GM19455 (cell line): ENCODE measurements at regions not wholly inside any gene's neighbourhood (a gene's known extent, or its start where the extent isn't known, plus 50 kb on each side); places are given as distances from the start of the nearest gene placed in this dataset.
"Not testable (repeated sequence)": the region's sequence is repeated elsewhere in the genome, so short reads cannot be mapped to it uniquely, and the experiment has no call there.

Experiments
- ATAC-seq: cut with Tn5 transposase; IDR thresholded peaks from one replicate; pipeline ENCODE4 v1.9.1; 2021; ENCODE audit not compliant: unreplicated experiment

DNA sequence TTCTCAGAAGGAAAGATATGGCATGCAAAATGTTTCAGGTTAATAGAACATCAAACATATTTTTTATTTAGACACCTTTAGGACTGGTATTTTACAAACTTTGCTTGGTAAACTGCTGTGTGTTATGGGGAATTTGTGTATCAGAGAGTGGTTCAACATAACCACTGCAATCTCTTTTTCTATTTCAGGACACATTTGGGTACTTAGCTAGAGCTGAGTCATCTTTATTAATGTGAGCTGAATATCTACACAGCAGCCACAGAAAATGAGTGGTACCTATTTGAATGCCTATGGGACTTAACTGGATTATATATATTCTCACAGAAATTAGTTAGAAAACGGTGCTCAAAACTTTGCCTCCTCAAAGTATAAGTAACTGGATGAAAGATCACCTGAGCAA is 179.8 kb downstream of the SPDYE17 start:
- ATAC-seq, result not testable (repeated sequence)

DNA sequence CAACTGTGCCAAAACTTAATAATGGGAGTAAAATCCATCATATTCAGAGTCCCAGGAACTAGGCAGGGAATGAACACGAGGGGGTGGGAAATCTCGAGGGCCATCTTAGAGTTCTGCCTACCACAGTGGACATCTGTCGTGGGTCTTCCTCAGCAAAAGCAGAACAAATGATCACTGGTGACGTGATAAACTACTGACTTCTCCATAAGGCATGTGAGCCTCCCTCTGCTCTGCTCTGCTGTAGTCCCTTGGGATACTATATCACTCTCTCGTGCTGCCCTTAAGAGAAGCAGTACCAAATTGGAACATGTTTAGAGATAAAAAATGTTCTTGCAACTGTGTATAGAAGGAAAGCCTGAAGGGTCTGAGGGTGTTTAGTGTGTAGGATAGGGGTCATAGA is 180.5 kb downstream of the SPDYE17 start:
- not testable (repeated sequence) for ATAC-seq

DNA sequence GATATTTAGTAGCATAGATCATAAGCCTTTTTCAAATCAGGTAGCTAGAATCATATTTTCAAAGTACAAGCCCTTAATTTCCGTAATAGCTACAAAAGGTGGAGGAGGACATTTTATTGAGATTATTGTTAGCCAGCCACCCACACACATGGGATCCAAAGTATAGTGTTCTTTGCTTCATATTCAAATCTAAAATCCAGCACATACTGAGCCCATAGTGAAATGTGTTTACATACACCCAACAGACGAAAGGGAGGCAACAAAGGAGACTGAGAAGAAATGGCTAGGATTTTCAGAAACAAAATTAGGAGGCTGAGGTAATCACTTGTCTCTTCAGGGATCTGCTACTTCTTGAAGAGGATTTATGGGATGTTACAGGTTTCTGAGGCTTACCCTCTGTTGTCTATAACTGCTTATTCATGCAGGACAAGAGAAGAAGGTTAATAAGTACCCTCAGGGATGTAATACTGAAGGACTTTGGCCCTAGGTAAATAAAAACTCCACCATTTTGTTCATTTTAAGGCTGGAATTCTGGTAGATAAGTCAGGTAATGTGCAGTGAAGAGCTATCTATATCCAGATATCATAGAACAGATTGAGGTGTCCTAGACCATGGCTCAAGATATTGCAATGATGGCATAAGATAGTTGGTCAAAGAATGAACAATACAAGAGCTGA is 182.1 kb downstream of the SPDYE17 start:
- ATAC-seq, result not testable (repeated sequence)

DNA sequence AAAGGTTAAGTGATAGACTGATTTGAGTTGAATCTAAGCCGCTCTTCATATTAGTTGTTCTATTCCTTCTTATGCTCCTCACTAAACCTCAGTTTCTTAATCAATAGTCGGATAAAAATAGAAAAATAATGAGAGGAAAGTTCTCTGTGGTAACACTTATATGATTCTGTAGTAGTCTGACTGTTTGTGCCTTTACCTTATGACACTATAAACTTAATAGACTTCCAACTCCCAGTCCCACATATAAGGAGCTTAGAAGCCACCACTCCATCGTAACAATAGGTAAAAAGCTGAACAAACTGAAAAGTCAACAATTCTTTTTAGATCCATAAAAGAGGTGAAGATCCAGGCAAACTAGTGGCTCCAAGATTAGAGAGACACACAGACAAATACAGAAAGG is 192.3 kb downstream of the SPDYE17 start:
- not testable (repeated sequence) for ATAC-seq

DNA sequence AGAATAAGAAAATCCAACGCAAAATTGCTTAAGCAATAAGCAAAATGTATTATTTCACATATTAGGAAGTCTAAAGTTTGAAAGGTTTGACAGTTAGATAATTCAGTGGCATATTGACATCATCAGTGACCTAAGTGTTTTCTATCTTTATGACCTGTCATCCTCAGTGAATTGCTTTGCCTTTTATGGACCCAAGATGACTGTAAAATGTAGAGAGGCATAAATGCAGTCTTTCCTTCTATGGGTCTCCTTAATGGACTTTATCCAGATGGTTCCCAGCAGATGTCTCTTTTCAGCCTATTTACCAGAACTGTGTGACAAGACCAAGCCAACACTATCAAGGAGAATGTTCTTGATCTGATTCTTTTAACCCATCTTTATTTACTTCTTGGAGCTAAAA is 192.9 kb downstream of the SPDYE17 start:
- not testable (repeated sequence) for ATAC-seq

DNA sequence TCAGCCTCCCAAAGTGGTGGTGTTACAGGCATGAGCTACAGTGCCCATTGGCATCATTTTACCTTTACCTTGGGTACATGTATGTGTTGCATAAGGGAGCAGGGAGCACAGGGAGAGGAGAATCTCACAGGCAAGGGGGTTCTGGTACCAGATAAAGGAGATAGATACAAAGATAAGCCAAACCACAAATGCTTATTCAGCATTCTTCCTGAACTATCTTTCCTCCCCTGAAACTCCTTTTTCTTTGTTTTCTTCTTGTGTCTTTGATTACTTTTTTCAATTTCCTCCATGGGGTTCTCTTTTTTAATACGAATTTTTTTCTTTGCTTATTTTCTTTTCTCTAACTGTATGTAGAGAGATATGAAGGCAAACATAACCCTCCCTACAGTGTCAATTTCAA is 193.8 kb downstream of the SPDYE17 start:
- ATAC-seq, result not testable (repeated sequence)

DNA sequence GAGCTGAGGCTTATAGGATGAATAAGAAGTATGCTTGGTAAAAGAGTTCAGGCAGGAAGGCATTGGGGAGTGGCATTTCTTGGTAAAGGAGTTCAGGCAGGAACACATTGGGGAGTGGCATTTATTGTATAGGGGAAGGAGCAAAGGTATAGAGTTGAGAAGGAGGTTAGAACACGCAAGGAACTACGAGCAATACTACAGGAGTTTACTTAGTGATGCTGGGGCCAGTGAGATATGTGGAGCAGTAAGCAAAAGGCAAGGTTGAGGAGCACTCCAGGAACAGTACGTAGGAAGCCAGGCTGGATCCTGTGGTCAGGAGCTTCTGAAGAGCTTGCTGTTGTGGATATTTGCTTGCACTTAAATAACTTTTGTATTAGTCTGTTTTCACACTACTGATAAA is 202.2 kb upstream of the POMZP3 start:
- not testable (repeated sequence) for ATAC-seq

DNA sequence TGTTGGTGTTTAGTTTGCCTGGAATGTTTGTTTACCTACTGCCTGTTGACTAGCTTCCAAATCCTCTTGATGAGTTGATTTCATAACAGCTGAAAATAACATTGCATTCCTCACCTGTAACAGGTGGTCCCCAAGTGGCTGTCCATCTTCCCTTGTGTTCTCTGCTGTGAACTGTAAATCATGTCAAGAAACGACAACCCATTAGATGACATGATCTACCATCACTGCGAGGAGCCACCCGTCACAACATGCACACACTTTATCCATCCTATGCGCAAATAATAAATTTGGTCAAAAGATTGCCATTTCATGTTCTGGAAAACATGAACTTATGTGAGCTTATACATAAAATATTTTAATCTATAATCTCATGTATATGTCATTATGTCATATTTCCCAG is 199.1 kb upstream of the POMZP3 start:
- ATAC-seq, result not testable (repeated sequence)

DNA sequence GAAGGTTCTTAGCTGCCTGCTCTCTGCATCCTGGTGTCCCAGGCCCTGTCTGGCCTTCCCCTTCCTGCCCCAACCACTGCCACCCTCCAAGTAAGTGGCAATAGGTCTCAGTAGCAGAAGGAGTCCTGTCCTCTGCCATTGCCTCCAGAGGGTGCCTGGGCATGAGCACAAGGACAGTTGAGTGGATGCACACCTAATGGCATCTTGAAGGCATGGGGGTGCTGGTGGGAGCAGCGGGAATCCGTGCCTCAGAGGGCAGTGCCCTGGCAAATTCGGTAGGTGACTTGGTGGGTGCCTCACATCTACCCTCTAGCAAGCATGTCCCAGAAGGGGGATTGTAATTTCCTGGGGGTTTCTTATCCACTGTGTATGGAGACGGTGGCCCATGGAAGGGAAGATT is 182.8 kb upstream of the POMZP3 start:
- ATAC-seq, result not testable (repeated sequence)

DNA sequence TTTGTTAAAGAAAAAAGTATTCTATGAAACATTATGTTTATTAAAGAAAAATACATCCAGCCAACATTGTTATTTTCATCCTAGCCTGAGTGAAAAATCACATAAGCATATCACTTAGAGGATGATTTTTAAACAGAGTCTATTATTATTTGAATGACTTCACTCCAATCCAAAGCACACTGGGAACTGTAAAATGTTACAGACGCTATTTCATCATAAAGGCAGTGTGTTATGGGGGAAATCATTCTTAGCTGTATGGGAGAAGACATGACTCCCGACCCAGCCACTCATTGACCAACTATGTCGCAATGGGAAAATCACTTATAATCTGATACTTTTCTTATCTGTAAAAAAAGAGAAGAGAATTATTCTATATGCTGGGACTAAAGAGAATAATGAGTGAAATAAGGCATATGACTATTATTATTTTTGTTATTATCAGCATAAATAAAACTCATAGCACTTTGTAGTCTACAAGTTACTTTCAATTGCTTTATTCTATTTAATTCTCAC is 180.6 kb upstream of the POMZP3 start:
- not testable (repeated sequence) for ATAC-seq

DNA sequence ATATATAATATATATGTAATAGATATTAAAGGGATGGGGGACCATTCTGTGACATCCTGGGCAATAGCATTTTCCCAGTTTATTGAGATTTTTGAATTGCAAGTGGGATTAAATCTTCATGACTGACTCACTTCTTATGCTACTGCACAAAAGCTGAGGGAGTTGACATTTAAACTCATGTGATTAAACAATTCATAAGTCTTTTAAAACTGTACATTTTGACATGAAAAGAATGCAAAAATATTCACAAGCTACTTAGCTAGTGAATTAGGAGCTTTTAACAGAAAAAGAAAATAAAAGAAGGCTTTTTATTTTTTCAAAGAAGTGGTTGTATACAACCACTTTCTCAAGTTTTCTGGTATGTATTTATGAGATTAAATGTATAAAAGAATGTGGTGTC is 179.4 kb upstream of the POMZP3 start:
- not testable (repeated sequence) for ATAC-seq

DNA sequence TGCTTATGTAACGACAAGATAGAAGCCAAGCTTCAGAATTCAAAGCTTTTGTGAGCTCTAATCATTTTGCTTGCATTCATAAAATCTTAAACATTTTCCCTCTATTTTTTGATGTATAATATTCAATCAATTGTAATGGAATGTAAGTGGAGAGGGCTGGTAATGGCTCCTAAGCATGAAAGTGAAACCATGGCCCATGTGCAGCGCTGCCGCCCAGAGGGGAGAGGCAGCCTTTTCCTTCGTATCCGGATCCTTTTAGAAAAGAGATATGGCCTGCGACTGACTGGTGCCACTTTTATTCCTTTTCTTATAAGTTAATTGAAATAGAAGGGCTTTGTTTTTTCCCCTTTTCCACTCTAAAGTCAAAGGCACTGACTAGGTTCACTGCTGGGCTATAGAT is 178.9 kb upstream of the POMZP3 start:
- ATAC-seq, result not testable (repeated sequence)

DNA sequence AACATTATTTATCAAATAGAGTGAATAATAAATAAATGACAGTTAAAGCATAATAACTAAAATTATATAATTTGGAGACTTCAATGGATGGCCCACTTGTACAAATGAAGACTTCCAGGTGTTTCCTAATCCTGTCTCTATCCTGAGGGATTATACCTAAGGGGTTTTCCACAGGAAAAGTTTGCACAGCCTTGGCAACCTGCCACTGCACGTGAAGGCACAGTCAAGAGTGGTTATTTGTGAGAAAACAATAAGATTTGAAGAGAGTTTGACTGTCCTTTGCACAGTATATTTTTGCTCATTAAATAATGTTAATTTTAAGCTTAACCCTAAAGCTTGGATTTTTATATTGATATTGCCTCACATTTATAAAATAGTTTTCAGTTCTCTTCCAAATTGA is 178.2 kb upstream of the POMZP3 start:
- ATAC-seq, result not testable (repeated sequence)

DNA sequence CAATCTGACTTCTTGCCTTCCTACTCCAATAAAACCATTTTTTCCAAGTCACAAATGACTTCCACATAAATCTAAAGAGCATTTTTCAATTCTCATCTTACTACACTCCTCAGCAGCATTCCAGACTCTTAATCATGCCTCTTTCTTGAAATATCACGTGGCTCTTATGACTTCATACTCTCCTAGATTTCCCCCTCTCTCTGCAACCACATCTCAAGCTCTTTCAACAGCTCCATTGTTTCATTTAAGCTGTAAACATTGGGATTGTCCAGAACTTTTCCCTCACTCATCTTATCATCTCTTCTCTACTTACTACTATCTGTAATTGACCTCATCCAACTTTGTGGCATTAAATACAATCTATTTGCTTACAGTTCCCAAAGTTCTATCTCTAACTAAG is 170.6 kb upstream of the POMZP3 start:
- ATAC-seq, result not testable (repeated sequence)

DNA sequence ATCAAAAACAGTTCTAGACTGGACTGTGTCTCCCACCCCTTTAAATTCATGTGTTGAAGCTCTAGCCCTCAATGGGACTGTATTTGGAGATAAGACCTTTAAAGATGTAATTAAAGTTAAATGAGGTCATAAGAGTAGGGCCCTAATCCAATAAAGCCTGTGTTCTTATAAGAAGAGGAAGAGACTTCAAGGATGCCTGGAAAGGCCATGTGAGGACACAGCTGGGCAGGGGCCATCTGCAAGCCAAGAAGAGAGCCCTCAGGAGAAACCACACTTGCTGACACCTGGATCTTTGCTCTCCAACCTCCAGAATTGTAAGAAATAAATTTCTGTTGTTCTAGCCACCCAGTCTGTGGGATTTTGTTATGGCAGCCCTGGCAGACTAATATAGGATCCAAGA is 153.6 kb upstream of the POMZP3 start:
- not testable (repeated sequence) for ATAC-seq

DNA sequence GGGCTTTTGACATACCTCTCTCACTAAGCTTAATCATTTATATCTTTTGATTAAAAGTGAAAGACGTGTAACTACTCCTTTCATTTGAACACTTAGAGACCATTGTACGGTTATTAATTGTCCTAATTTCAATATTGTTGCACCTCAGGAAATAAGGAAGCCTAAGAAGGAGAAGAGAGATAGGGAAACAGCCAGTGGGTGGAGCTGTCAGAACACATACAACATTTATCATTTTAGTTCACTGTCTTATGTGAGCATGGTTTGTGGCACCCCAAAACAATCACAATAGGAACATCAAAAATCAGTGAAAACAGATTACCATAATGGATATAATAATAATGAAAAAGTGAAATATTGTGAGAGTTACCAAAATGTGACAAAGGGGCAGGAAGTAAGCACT is 147.2 kb upstream of the POMZP3 start:
- ATAC-seq, result not testable (repeated sequence)

DNA sequence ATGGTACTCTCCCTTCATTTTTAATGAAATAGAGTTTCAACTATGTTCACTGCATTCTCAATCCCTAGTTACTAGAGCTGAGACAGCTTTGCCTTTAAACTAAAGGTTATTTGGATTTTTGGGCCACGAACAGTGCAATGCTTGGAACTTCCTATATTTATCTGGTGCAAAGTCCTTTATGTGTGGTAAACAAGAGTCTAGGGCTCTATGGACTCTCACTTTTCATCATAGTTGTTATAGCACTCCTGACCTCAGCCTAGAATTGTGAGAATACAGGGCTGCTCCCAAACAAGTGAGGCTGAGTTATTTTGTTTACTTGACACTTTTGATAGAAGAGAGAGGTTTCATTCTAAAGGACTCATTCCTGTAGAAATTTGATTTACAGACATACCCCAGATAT is 144.9 kb upstream of the POMZP3 start:
- ATAC-seq, result not testable (repeated sequence)

DNA sequence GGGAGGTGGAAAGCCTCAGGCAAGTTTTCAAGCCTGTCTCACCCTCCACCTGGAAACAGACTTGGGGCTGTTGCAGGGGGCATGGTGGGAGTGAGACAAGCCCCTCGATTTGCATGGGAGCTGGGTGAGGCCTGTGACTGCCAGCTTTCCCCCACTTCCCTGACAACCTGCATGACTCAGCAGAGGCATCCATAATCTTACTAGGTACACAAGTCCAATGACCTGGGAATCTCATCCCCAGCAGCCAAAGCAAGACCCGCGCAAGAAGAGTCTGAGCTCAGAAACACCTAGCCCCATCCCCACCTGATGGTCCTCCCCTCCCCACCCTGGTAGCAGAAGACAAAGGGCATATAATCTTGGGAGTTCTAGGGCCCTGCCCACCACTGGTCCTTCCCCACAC is 136.9 kb upstream of the POMZP3 start:
- ATAC-seq, result not testable (repeated sequence)

DNA sequence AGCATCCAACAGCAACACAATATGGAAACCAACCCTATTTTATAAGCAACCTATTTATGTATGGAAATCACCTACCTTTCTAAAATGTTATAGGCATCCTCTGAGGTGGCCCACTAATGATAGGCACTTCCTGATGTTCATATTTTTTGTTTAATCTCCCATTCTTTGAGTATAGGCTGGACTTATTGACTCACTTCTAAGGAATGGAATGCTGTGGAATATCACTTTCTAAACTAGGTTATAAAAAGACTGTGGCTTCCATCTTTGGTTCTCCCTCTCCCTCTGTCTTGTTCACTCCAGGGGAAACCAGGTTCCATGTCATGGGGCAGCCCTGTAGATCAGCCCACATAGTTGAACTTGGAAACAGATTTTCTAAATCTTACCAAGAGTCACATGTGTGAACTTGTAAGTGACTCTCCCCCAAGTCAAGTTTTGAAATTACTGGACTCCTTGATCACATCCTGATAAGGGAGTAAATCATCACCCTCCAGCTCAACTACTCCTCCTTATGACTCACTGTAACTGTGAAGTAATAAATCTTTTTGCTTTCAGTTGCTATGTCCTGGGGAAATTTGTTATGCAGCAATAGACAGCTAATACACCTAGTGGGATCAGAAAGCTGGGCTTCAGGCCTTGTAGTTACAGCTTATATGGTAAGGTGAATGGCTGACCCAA is 133.6 kb upstream of the POMZP3 start:
- not testable (repeated sequence) for ATAC-seq

DNA sequence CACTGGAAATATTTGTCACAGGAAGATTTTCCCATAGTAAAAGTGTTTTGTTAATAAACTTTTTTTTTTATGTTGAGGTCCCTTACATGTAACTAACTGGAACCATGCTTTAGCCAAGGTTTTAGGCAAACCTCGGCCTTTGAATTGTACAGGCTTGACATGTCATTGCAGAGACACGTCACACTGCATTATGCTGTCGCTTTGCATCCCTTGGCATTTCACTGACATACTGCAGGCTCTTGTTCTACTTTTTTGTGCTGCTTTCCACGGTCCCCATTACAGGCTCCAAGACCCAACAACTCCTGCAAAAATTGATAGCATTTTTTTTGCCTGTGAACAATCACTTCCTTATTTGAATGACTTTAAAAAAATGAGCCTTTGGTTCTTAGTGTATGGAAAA is 112.5 kb upstream of the POMZP3 start:
- ATAC-seq, result not testable (repeated sequence)

DNA sequence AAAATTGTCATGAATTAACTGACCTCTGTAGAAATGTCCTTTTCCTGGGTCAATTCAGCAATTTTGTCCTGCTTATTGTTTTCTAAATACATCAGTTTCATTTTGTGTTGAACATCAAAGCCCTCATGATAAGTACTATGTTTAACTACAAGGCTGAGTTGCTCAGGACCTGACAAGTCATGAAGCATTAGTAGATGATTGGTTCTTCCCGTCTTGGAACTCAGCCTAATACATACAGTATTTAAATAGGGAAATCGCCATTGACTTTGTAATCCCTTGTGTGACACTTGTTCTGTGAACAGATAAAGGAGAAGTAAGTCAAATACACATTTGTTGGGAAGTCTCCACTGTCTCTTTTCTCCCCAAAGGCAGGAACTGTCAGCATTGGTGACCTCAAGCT is 109.6 kb upstream of the POMZP3 start:
- ATAC-seq, result not testable (repeated sequence)

DNA sequence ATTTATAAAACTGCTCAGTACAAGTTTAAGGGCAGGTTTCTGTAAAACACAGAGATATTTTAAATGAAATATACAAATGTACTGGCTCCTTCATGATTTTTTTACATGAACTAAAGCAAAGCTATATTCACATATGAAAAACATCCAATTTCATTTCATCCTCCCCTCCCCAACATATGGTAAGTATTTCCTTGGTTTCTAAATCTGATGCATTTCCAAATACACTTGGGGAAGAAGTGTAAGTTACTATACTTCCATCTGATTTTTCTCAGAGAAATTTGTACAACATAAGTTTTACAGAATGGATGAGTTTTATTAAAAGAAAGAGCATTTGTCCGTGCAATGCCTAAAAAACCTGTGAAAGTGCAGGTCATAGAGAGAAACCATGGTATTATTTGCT is 109.0 kb upstream of the POMZP3 start:
- not testable (repeated sequence) for ATAC-seq
